ENCODE measurements at regions not wholly inside any gene's neighbourhood (a gene's known extent, or its start where the extent isn't known, plus 50 kb on each side); places are given as distances from the start of the nearest gene placed in this dataset.
"Not testable (repeated sequence)": the region's sequence is repeated elsewhere in the genome, so short reads cannot be mapped to it uniquely, and the experiment has no call there.

DNA sequence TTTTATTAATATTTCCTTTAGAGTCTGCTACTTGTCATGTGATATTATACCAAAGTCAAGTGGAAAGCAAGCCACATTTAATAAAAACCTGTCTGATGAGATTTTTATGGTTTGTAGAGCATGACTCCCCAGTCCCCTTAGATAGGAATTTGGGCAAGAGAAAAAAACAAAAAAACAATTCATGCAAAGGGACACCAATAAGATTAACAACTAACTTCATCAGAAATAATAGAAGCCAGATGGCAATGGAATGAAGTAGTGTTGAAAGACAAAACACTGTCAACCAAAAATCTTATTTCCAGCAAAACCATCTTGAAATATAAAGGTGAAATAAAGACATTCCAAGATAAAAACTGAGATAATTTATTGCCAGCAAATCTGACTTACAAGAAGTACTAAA is 228.8 kb upstream of the SGCG start:
- H3K27me3 ChIP-seq (ENCODE audit: control insufficient read depth, insufficient read depth, low read length); H3K9me1 ChIP-seq (ENCODE audit: insufficient read depth, low read length); ATAC-seq (ENCODE audit: low read depth); H3K4me3 ChIP-seq (ENCODE audit: insufficient read depth, low read depth, low read length); H3K79me1 ChIP-seq (ENCODE audit: low read depth in 1 of 2, low read length in 2 of 2); H3K4me1 ChIP-seq (ENCODE audit: control insufficient read depth, insufficient read depth, low read length); H4K5ac ChIP-seq (ENCODE audit: low read depth, low read length); H2BK120ac ChIP-seq (ENCODE audit: low read depth, low read length); H2BK15ac ChIP-seq (ENCODE audit: low read depth, low read length); H2BK20ac ChIP-seq (ENCODE audit: low read depth, low read length); H3K23ac ChIP-seq (ENCODE audit: low read depth, low read length); BruUV-seq (replicated peaks); H3K27ac ChIP-seq (ENCODE audit: insufficient read depth, low read length); H2AK5ac ChIP-seq (ENCODE audit: low read depth, low read length); H2AK9ac ChIP-seq (replicated peaks; ENCODE audit: low read depth, low read length, poor library complexity); H3K9me3 ChIP-seq (ENCODE audit: control insufficient read depth, insufficient read depth, low read length); intact Hi-C loops (cut with micrococcal nuclease); H3K4ac ChIP-seq (ENCODE audit: low read depth, low read length); H3K56ac ChIP-seq (ENCODE audit: extremely low read depth, insufficient read depth, low read length); H3K18ac ChIP-seq (ENCODE audit: low read depth, low read length); in situ Hi-C loops (cut with MboI; ENCODE audit: low sequenced_read_pairs); H3K4me2 ChIP-seq (ENCODE audit: low read depth, low read length); dilution Hi-C loops (cut with HindIII; ENCODE audit: low sequenced_read_pairs, unreplicated experiment); H3K14ac ChIP-seq (replicated peaks; ENCODE audit: low read depth, low read length); H2AFZ ChIP-seq (replicated peaks; ENCODE audit: low read length, poor library complexity); CTCF ChIA-PET; H4K91ac ChIP-seq (ENCODE audit: insufficient read depth, low read depth, low read length); H4K8ac ChIP-seq (ENCODE audit: low read depth in 2 of 2, low read length in 2 of 2); DNase-seq; H4K20me1 ChIP-seq (ENCODE audit: insufficient read depth, low read length); H3K36me3 ChIP-seq (ENCODE audit: control insufficient read depth, insufficient read depth, low read length); H3K9ac ChIP-seq (ENCODE audit: low read depth, low read length); POLR2A ChIA-PET (ENCODE audit: unreplicated experiment); H2BK5ac ChIP-seq (ENCODE audit: low read depth, low read length, poor library complexity, severe bottlenecking): not testable (repeated sequence)

DNA sequence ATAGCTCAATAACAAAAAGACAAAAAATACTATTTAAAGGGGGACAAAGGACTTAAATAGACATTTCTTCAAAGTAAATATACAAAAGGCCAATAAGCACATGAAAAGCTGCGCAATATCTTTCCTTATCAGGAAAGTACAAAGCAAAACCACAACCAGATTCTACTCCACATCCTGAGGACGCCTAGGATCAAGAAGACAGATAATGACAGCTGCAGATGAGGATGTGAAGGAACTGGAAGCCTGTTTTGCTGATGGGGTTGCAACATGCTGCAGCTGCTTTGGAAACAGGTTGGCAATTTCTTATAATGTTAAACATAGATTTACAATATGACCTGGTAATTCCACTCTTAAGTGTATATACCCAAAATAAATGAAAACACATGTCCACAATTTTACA is 225.6 kb upstream of the SGCG start:
- H2BK20ac ChIP-seq (ENCODE audit: low read depth, low read length); H3K4me2 ChIP-seq (ENCODE audit: low read depth, low read length); H3K4me3 ChIP-seq (ENCODE audit: insufficient read depth, low read depth, low read length); H3K27me3 ChIP-seq (ENCODE audit: control insufficient read depth, insufficient read depth, low read length); H2AK9ac ChIP-seq (replicated peaks; ENCODE audit: low read depth, low read length, poor library complexity); DNase-seq; H3K4me1 ChIP-seq (ENCODE audit: control insufficient read depth, insufficient read depth, low read length); H2AFZ ChIP-seq (replicated peaks; ENCODE audit: low read length, poor library complexity); H4K8ac ChIP-seq (ENCODE audit: low read depth in 2 of 2, low read length in 2 of 2); H3K56ac ChIP-seq (ENCODE audit: extremely low read depth, insufficient read depth, low read length); H2BK5ac ChIP-seq (ENCODE audit: low read depth, low read length, poor library complexity, severe bottlenecking); H3K4ac ChIP-seq (ENCODE audit: low read depth, low read length); H3K9ac ChIP-seq (ENCODE audit: low read depth, low read length); H3K79me1 ChIP-seq (ENCODE audit: low read depth in 1 of 2, low read length in 2 of 2); H4K5ac ChIP-seq (ENCODE audit: low read depth, low read length); in situ Hi-C loops (cut with MboI; ENCODE audit: low sequenced_read_pairs); BruUV-seq (replicated peaks); H4K91ac ChIP-seq (ENCODE audit: insufficient read depth, low read depth, low read length); H3K9me1 ChIP-seq (ENCODE audit: insufficient read depth, low read length); intact Hi-C loops (cut with micrococcal nuclease); H2AK5ac ChIP-seq (ENCODE audit: low read depth, low read length); dilution Hi-C loops (cut with HindIII; ENCODE audit: low sequenced_read_pairs, unreplicated experiment); ATAC-seq (ENCODE audit: low read depth); H3K23ac ChIP-seq (ENCODE audit: low read depth, low read length); H3K27ac ChIP-seq (ENCODE audit: insufficient read depth, low read length); H3K36me3 ChIP-seq (ENCODE audit: control insufficient read depth, insufficient read depth, low read length); CTCF ChIA-PET; H2BK15ac ChIP-seq (ENCODE audit: low read depth, low read length); H4K20me1 ChIP-seq (ENCODE audit: insufficient read depth, low read length); H2BK120ac ChIP-seq (ENCODE audit: low read depth, low read length); H3K9me3 ChIP-seq (ENCODE audit: control insufficient read depth, insufficient read depth, low read length); H3K18ac ChIP-seq (ENCODE audit: low read depth, low read length); POLR2A ChIA-PET (ENCODE audit: unreplicated experiment); H3K14ac ChIP-seq (replicated peaks; ENCODE audit: low read depth, low read length): not testable (repeated sequence)
- WGBS, 2 experiments (ENCODE audit: extremely low coverage in 2 of 2, insufficient read length in 1 of 2), result no CpG with 5 or more reads among the region's 2 CpGs
